Activated naive CD4-positive, alpha-beta T cell treated with anti-CD3 and anti-CD28 coated beads, Interleukin-2, amount 50 U/mL, for 16 hours (primary cell): ENCODE measurements at regions not wholly inside any gene's neighbourhood (a gene's known extent, or its start where the extent isn't known, plus 50 kb on each side); places are given as distances from the start of the nearest gene placed in this dataset.
A peak's percentile ranks its signal among the peaks of the same experiment; 100 is the strongest.

Source experiments
- DNase-seq: peaks from one replicate; pipeline ENCODE4 v3.0.0-alpha.2; 2020

DNA sequence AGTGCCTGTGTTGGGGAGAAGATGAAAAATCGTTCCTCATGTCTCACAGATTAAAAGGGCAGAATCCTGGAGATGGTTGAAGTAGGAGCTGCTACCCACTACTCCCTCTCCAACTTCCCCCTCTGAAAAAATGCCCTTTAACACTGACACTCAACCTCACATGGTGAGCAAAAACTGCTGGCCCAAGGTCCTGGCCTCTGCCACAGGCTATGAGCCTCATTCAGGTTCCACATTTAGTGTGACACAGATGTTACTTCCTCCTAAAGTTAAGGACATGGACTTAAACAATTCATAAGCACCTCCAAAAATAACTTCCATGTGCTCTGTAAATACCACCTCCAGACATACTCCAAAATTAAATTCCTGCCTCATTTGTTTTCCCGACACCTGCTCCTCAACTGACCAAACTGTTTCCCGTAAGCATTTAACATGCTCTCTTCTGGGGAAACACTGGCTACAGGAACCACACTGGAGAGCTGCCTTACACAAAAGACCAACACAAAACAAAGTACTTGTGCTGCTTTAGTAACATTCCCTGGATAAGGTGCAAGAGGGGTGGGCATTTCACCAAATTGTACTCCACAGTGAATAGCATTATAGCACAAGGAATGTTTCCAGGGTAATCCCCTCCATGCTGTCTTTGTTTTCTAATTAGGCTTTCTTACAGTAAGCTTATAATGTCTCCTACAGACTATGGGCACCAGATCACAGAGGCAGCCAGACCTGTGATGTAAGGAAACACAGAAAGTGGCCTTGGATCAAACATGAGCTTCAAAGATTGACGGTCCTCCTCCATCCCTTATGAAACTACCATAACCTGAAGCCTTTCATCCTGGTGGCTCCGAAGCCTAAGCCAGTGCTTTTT, 57.0 kb downstream of the PHLDA1 start:
- no peak for DNase-seq

DNA sequence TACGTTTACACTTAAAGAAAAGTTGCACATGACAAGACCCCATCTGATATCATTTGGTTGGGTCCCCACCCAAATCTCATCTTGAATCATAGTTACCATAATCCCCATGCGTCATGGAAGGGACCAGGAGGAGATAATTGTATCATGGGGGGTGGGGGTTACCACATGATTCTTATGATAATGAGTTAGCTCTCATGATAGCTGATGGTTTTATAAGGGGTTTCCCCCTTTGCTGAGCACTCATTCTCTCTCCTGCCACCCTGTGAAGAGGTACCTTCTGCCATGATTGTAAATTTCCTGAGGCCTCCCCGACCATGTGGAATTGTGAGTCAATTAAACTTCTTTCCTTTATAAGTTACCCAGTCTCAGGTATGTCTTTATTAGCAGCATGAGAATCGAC, 60.3 kb downstream of the PHLDA1 start:
- no peak for DNase-seq

DNA sequence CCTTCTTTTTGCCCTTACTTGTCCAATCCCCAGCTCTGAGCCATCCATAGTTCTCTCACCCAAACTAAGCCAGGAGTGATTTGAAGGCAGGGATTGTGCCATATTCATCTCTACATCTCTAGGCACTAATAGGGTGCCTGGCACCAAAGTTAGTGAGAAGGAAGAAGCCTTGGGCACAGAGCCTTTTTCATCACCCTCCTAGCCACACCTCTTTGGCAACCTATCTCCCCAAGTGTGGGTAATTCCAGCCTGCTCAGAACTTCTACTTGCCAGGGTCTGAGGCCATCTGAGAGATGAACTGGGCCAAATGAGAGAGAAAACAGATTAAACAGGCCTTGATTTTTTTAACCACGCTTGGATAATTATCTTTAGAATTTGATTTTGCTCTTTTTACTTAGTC, 61.3 kb downstream of the PHLDA1 start:
- no peak for DNase-seq

DNA sequence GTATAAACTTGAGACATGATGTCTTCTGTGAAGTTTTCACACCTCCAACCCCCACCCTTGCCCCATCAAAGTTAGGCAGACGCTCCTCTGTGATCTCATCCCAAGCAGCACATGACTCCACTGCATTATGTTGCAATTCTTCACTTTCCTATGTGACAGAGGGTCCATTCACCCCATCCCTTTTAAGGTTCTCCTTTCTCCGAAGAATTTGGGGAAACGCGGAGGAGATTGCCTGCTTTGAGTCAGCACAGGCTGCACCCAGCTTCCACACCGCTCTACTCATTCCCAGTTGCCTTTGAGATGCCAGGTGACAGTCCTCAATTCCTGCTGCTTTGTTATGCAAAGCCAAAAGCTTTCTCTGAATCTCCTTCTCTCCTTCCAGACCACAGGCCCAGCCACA, 61.8 kb downstream of the PHLDA1 start:
- no peak for DNase-seq

DNA sequence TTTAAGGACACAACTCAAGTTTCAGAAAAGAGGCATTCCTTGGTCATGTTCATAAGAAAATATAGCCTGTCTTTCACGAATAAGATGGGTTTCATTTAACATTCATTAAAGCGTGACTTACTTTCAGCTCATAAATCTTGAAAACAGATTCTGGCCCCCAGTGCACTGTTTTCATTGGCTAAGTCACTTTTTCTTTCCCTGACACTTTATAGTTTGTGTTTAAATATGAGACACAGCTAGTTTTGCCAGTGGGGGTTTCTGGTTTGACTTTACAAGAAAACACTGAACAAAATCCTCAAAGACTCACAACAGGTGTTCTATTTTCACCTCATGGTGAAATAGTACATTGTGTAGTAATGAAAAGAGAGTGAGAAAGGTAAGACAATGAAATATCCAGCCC, 65.9 kb downstream of the PHLDA1 start:
- DNase-seq, result no peak

DNA sequence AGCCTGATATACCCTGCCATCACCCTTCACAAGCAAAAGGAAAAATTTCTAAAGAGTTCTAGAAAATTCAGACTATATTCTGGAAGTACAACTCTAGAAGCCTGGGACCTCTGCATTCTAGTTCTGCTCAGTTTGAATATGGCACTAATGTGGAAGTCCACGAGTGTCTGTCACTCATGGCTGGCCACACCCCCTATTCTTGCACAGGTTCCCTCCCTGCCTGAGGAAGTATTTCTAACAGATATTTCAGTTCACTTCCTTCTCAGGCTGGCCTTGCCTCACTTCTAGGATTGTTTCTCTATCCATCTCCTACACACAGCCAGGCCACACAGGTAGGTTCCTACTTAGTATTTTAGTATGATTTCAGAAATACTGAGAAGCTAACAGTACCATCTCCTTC, 67.4 kb downstream of the PHLDA1 start:
- DNase-seq, result no peak

DNA sequence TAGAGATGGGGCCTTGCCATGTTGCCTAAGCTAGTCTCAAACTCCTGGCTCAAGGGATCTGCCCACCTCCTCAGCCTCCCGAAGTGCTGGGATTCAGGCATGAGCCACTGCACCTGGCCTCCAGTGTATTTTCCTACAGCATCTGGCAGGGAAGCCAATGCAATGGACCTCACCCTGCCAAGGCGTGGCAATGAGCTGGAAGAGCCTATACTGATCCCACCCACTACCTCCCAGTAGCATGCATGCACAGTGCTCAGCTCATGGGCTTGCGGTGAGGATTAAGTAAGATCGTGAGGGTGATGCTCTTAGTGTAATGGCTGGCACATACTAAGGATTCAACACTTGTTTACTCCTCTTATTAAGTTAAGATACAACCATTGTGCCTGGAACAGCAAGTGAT, 69.7 kb downstream of the PHLDA1 start:
- DNase-seq, result no peak

DNA sequence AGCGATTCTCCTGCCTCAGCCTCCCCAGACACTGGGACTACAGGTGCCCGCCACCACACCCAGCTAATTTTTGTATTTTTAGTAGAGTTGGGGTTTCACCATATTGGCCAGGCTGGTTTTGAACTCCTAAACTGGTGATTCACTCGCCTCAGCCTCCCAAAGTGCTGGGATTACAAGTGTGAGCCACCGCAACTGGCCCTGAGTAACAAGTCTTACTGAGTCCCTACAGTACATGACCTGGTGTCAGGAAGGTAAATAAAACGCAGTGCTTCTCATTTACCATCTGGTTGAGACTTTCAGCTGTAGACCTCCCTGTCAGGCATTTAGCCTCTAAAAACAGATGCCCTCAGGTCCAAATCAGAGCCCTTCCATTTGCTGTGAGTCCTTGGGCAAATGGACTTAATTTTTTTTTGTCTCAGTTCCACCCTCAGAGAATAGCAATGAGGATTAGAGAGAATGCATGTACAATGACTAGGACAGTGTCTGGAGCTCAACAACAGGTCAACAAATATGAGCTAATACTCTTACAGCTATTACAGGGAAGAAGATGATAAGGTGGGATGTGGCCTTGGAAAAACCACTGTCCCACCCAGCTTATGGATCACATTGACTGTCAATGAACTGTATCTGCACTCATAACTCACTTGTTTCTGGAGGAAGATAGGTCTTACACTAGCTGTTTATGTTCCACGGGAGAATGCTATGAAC, 70.5 kb downstream of the PHLDA1 start:
- no peak for DNase-seq

DNA sequence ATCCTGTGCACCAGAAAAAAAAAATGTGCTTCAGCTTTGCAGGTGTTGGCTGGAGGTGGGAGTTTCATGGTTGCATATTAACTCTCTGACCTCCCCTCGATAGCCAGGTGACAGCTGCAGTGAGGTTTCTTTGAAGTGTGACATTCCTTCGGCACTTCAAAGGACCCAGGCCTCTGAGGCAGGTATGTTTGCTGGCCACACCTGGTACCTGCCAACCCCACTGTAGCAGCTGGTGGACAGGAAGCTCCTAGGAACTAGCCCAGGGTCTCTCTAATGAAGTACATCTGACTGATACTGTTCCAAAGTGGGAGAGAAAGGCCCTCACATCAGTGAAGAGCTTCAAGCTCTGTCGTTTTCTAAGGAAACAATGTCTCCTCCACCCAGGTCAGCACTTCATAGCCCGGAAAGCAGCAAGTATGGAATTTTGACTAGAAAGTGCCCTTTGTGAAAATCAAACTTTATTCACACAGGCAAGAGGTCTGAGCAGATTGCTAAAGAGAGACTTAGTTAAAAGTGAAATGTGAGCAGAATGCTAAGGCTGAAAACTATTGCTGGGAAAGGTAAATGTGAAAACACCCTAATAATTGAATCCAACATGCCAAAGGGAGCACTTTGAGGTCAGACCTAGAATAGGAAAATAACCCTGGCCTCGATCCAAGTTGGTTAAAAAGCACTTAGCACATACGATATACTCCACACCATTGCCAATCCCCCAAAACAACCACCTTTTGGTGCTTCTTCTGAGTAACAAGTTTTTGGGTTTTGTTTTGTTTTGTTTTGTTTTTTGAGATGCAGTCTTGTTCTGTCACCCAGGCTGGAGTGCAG, 71.3 kb downstream of the PHLDA1 start:
- no peak for DNase-seq

DNA sequence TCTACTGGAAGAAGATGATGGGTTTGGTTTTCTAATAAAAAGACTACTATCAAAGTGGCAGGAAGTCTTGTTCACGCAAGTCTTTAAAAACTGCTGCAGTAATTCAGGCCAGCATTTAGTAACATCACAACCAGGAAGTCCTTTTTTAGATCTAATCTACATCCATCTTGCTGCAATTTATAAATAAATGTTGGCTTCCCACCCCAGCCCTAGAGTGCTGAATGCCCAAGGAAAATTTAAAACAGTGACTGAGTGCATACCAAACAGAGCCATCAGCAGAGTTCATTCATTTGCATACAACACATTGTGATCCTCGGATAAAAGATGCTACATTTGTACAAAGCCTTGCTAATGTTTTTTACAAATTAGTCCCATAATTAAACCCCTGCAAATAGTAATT, 72.1 kb downstream of the PHLDA1 start:
- no peak for DNase-seq

DNA sequence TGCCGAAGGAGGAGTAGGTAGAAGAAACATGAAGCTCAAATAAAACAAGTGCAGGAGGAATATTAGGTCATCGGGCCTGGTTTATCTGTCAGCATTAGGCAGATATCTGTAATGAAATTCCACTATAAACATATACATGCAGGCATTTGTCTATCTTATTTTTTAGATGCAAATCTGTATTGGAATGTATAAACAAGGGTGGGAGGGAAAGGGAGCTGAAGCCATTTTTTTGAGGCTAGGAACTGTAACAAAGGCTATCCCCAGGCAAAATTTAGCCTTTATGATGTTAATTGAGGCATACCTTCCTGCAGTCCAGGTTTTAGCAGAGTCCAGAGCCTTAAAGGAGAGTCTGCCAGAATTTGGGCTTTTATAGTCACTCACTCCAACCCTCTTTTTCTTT, 72.5 kb downstream of the PHLDA1 start:
- no peak for DNase-seq

DNA sequence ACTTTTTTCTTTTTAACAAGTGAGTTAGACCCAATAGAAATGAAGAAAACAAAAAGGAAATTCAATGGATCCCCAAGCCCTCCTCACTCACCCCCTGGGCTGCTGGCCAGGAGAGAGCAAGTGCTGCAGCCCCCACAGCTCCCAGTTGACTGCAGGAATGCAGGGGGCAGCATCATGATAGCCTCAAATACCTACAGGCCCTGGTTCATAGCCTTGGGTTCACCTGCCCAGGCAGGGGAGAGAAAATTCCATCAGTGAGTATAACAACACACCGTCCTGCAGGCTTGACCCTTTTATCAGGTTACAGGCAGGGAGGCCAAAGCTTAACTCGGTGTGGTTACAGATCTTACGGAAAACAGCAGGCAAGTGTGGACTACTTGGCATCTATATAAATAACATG, 76.3 kb downstream of the PHLDA1 start:
- DNase-seq, result no peak

DNA sequence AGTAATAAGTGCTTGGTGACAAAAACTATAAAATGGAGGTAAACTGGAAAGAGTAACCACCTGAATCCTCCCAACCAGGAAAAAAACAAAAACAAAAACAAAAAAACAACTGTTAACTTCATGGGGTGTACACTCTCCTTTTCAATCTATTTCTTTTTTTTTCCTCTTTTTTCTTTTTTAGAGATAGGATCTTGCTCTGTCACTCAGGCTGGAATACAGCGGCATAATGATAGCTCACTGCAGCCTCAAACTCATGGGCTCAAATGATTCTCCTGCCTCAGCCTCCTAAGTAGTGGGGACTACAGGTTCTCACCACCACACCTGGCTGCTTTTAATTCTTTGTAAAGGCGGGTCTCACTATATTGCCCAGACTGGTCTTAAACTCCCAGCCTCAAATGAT, 76.8 kb downstream of the PHLDA1 start:
- no peak for DNase-seq

DNA sequence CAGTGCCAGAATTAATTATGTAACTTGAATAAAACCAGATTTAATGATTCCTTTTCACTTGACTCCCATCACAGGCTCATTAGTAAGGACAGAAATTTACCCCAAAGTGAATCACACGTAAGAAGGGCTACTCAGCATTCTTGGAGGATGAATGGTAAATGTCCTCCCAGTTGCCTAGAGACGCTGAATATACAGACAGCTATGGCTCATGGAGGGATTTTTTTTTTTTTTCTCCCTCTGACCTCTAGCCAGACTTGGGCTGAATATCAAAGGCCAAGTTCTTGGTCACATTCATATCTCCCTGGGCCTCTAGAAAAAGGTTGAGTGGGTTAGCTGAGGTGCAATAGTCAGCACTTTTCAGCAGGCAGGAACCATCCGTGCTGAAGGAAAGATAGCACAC, 77.5 kb downstream of the PHLDA1 start:
- DNase-seq, result no peak

DNA sequence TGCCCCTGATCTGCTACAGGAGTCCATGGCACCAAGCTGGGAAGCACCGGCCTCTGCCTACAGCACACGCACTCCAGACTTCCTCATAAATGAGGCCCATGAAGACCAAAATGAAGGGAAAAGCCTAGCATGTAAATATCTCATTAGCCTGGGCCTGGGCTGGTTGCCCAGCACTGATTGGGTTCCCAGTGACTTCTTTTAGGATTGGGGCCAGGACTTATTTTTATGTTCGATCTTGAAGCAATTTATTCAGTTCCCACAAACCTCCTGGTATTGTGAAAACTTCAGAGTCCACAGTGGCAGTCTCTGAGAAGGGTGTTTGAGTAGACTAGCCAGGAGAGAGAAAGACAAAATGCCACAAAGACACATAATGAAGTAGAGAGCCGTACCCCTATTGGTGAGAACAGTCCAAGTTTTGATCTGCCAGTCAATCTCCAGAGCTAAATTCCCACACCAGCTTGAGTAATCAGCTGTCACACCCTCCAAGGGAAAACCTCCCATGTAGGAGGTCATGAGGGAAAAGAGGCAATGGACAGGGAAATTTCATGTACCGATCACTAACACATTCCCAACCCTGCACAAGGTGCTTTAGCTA, 78.2 kb downstream of the PHLDA1 start:
- no peak for DNase-seq

DNA sequence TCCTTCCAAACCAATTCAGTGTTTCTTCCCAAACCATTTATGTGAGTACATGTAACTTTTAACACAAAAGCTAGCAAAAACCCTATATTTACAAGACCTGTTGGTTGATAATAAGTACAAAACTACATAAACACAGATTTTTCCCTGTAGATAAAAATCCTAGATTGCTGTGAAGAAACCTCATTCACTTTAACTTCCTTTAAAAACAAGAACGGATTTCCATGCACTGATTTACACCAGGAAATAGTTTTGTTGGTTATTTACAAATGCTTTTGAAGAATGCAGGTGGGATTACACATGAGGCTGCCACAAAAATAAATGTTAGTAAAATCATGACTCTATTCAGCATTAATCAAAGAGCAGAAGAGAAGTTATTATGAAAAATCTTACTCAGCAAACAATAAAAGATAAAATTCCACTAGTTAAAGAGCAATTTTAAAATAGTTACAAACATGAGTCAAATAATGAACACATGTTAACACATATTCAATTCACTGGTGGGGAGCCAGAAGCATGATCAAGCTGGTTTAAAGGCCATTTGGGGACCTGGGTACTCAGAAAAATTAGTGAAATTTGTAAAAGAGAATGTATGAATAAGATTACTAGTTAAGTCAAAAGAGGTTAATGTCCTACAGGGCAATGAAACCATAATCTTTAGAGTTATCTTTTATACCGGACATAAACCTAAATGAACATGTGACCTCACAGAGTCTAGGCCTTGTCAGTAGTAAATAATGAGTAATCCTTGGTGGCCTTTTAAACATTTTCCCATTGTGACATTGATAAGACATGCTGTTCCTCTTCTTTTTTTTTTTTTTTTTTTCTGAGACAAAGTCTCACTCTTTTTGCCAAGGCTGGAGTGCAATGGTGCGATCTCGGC, 79.9 kb downstream of the PHLDA1 start:
- no peak for DNase-seq

DNA sequence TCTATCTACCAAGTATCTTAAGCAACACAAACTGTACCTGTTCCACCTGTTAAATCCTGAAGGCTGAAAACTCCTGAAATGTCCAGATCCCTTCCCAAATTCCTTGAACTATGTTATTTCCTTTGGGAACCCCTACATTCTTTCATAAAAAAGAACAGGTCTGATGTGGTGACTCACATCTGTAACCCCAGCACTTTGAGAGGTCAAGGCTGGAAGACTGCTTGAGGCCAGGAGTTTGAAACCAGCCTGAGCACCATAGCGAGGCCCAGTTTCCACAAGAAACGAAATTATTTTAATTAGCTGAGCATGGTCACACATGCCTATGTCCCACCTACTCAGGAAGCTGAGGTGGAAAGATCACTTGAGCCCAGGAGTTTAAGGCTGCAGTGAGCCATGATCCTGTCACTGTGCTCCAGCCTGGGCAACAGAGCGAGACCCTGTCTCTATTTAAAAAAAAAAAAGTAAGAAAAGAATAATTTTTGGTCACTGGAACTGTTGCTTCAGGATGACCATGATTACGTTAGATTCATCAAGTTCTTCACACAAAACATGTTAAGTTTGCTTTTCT, 84.3 kb downstream of the PHLDA1 start:
- no peak for DNase-seq

DNA sequence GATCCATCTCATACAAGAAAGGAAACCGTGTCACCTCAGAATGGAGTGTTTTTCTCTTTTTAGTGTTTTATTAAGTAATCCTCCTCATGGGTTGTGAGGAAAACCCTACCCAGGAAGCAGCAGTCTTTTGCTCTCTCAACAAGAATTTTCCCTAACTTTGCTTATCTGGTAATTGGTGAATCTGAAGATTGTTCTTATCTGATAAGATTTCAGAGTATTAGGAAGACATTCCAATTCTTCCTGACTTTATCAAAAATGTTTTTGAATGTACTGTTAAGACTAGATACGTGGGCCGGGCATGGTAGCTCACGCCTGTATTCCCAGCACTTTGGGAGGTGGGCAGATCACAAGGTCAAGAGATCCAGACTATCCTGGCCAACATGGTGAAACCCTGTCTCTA, 86.0 kb downstream of the PHLDA1 start:
- no peak for DNase-seq

DNA sequence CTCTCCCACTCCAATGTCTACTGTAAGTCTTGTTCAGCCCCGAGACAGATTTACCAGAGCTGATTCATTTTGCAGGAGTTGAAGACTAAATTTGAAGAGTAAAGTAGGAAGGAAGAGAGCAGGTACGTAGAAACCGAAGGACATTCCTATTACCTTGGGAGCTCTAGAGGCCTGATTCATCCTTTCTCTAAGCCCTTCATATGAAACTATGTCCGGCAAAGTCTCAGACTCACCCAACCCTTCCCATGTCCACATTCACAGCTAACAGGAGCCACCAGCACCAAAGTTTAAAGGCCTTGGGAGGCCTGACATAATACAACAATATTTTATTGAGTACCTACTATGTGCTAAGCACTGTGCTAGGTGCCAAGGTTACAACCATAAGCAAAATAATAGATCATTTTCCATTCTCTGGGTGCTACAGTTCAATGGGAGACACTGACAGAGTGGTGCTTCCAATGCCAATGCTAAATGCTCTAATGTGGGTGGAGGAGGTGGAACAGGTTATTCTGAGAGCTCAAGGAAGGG, 86.6 kb downstream of the PHLDA1 start:
- DNase-seq, result no peak

DNA sequence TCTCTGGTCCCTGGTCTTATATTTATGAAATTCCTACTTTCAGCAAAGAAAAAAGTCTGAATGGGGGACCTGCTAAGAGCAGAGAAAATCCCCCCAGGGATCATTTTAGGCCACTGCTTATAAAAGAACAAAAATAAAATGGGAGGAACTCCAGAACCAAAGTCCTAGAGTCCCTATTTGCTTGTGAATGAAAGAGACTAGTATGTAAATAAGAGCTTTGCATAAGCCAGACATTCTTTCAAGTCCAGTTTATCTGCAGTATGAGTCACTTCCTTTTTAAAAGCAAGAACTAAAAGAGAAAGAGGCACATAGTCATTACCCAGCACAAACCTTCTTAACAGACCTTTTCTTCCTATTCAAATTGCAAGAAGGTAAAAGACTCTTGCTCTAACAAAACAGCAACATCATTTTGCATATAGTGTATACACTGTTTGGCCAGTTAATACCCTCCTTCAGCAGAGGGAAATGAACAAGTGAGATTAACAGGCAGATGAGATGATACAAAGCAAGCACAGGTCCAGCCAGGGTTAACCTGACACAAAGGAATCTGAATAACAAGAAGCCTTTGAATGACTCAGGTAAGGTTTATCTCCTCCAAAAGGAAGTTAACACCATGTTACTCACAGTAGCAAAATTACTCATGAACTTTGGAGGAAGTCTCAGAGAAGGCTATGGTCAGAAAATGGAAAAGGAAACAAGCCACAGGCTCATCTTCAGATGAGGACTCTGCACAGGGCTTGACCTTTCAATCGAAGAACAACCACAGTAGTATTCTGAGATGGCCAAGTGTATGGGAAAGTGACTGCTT, 87.3 kb downstream of the PHLDA1 start:
- DNase-seq, result peak; percentile 22

DNA sequence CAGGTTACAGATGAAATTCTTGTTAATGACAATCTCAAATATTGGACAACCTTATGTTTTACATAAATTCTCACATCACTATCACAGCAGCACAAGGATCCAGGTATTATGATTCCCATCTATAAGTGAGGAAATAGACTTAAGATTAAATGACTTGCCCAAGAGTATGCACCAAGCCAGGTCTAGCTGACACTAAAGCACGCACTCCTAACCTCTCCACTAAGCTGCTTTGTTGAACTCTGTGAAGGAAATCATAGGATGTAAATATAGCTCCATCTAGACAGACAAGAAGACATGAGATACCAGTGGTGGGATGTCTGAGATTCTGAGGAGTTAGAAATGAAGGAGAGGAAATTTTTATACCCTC, 87.9 kb downstream of the PHLDA1 start:
- no peak for DNase-seq
